MCF 10A (cell line): ENCODE measurements at regions not wholly inside any gene's neighbourhood (a gene's known extent, or its start where the extent isn't known, plus 50 kb on each side); places are given as distances from the start of the nearest gene placed in this dataset.

Source experiments
- BruUV-seq: library from RNA; stranded (reverse); fragments of 400-500 nt; replicated peaks from 2 replicates; lab custom pipeline; 2021; lab: Mats Ljungman, UMichigan
- CTCF ChIA-PET: fragments of 300-600 bp; sonication (Branson Sonifier 250); formaldehyde crosslinking; extraction: SDS; loops from one replicate; lab custom pipeline; 2021; ENCODE audit warnings: antibody characterized with exemption, inconsistent platforms; lab: Yijun Ruan, JAX
- POLR2A ChIA-PET: fragments of 300-600, 350-650 bp; sonication (Branson Sonifier 250); formaldehyde crosslinking; extraction: SDS; loops from one replicate; lab custom pipeline; 2020; ENCODE audit warnings: antibody characterized with exemption, inconsistent platforms; lab: Yijun Ruan, JAX
- DNase-seq: peaks from one replicate; pipeline ENCODE4 v3.0.0-alpha.2; 2018; ENCODE audit not compliant: unreplicated experiment
- H3K27ac Mint-ChIP-seq: one replicate; pipeline ENCODE4 v1.8.0; 2022; ENCODE audit warnings: mild to moderate bottlenecking, low read depth, mixed read lengths; ENCODE audit not compliant: unreplicated experiment
- H3K27me3 Mint-ChIP-seq: one replicate; pipeline ENCODE4 v1.8.0; 2022; ENCODE audit warnings: mixed read lengths; ENCODE audit not compliant: insufficient read depth, unreplicated experiment
- H3K36me3 Mint-ChIP-seq: one replicate; pipeline ENCODE4 v1.8.0; 2022; ENCODE audit warnings: mild to moderate bottlenecking, moderate library complexity, mixed read lengths; ENCODE audit not compliant: insufficient read depth, unreplicated experiment
- H3K4me1 Mint-ChIP-seq: one replicate; pipeline ENCODE4 v1.8.0; 2022; ENCODE audit warnings: mixed read lengths; ENCODE audit not compliant: insufficient read depth, unreplicated experiment
- H3K4me3 Mint-ChIP-seq: one replicate; pipeline ENCODE4 v1.8.0; 2022; ENCODE audit warnings: mild to moderate bottlenecking, moderate library complexity, mixed read lengths; ENCODE audit not compliant: unreplicated experiment
- H3K9me3 Mint-ChIP-seq: one replicate; pipeline ENCODE4 v1.8.0; 2022; ENCODE audit warnings: mixed read lengths; ENCODE audit not compliant: unreplicated experiment
- CTCF ChIP-seq: fragments of 200-600 bp; IDR thresholded peaks from one replicate; pipeline ENCODE4 v1.8.0; 2022; ENCODE audit warnings: antibody characterized with exemption, mild to moderate bottlenecking; ENCODE audit not compliant: unreplicated experiment
- intact Hi-C: fragments of 100-400 bp; cut with micrococcal nuclease; formaldehyde crosslinking; loops from 2 replicates; pipeline ENCODE4 v1.14.1; 2022

- Mint-ChIP-seq H3K36me3 (peaks cover 6% of the 10 kb centered on the region), H3K4me3 (no peak overlapping the region), H3K4me1 (peaks cover 12% of the 10 kb centered on the region), H3K9me3 (peaks cover 9% of the 10 kb centered on the region), H3K27me3 (no peaks in the 10 kb centered on the region), H3K27ac (no peak overlapping the region)
- POLR2A ChIA-PET, result interaction anchor here (0.7 to 1.2 kb wide), 2 partner anchors 12 to 15 kb away, joined by 3 read pairs; no protein-coding TSS in a partner anchor
- intact Hi-C loops, result no loop called here
- no TSS peak for BruUV-seq
- no peak for DNase-seq
- no peak for TF ChIP-seq CTCF
- CTCF ChIA-PET, result no interaction called here
Measured at GRCh38 chr18:60996822-60997221, 336.4 kb upstream of the CDH20 start.

- Mint-ChIP-seq H3K9me3 (no peaks in the 10 kb centered on the region), H3K4me1 (peaks cover 12% of the 10 kb centered on the region), H3K27ac (peak overlapping the region; percentile 57), H3K4me3 (no peak overlapping the region), H3K36me3 (peaks cover 6% of the 10 kb centered on the region), H3K27me3 (no peaks in the 10 kb centered on the region)
- intact Hi-C loops, result no loop called here
- ChIA-PET POLR2A (interaction anchor here (1.2 kb wide), 1 partner anchor 22 kb away, joined by 3 read pairs; no protein-coding TSS in a partner anchor), CTCF (no interaction called here)
- peak; percentile 37 for DNase-seq
- BruUV-seq, result no TSS peak
- TF ChIP-seq CTCF, result no peak
Measured at GRCh38 chr18:61001138-61001537, 332.1 kb upstream of the CDH20 start.

- no peak for TF ChIP-seq CTCF
- no TSS peak for BruUV-seq
- DNase-seq, result no peak
- no peaks in the 10 kb centered on the region for H3K9me3 Mint-ChIP-seq
- no peaks in the 10 kb centered on the region for H3K4me1 Mint-ChIP-seq
- no peak overlapping the region for H3K27ac Mint-ChIP-seq
- intact Hi-C loops, result no loop called here
- CTCF ChIA-PET, result no interaction called here
- H3K27me3 Mint-ChIP-seq, result no peaks in the 10 kb centered on the region
- no peak overlapping the region for H3K4me3 Mint-ChIP-seq
- POLR2A ChIA-PET, result interaction anchor here (0.6 kb wide), 1 partner anchor 1074 kb away, joined by 3 read pairs; no protein-coding TSS in a partner anchor
- no peaks in the 10 kb centered on the region for H3K36me3 Mint-ChIP-seq
Measured at GRCh38 chr18:61006687-61007224, 326.5 kb upstream of the CDH20 start.

- Mint-ChIP-seq H3K27ac (no peak overlapping the region), H3K27me3 (no peaks in the 10 kb centered on the region), H3K9me3 (peaks cover 3% of the 10 kb centered on the region), H3K4me1 (no peaks in the 10 kb centered on the region), H3K4me3 (no peak overlapping the region), H3K36me3 (no peaks in the 10 kb centered on the region)
- no peak for DNase-seq
- no TSS peak for BruUV-seq
- ChIA-PET CTCF (interaction anchor here (0.7 kb wide), 1 partner anchor 194 kb away, joined by 3 read pairs; no protein-coding TSS in a partner anchor), POLR2A (no interaction called here)
- no peak for TF ChIP-seq CTCF
- intact Hi-C loops, result no loop called here
Measured at GRCh38 chr18:61019338-61020301, 313.6 kb upstream of the CDH20 start.
